HG03439 (cell line): ENCODE measurements at regions not wholly inside any gene's neighbourhood (a gene's known extent, or its start where the extent isn't known, plus 50 kb on each side); places are given as distances from the start of the nearest gene placed in this dataset.

ENCODE experiments used
- ATAC-seq: cut with Tn5 transposase; IDR thresholded peaks from one replicate; pipeline ENCODE4 v1.9.1; 2021; ENCODE audit warnings: mild to moderate bottlenecking, moderate library complexity; ENCODE audit not compliant: unreplicated experiment

DNA sequence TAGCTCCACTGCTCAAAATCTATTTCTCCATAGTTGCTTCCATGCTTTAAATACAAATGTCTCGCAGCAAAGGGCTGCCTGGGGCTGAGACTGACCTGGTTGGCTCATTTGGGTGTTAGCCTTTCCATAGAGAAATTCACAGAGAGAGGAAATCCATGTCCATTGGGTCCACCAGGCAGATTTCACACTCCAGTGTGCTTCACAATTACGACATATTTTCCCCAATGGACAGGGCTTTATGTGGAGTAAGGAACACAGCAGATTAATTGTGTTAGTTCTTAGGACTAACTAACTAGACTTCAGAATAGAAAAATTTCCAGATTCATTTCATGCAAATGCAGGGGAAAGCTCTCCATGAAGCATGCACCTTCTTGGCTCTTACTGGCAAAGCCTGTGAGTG lies 180.7 kb downstream of the FBXO15 start:
- ATAC-seq = no peak

DNA sequence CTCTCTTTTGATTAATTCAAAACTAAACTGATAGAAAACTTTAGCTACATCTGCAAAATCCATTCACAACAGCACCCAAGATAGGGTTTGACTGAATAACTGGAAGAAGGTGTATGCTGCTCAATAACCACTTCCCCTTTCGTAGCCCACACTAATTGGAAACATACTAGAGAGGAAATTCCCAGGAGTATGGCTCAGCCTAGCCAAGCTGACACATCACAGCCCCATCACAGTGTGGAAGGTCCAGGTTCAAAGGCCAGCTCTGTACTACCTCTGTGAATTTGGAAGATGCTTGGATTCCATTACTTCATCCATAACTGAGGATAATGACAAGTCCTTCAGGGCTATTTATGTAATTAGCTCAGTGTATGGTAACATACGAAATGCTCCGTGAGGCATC lies 185.4 kb downstream of the FBXO15 start:
- ATAC-seq = no peak

DNA sequence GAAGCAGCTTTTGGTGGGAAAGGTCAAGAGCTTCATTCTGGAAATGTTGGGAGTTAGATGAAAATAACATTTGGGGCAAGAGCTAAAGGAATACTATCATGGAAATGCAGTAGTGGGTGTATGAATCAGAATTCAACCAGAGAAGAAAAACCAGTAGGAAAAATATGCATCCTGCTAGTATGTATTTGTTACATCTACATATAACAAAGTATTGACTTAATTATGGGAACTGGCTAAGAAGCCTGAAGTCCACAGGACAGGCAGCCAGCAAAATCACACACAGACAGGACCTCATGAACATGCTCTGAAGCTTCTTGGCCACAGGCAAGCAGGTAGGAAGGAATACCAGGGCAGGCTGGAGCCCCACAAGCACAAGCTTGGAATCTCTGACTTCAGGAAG lies 185.8 kb downstream of the FBXO15 start:
- ATAC-seq = no peak

DNA sequence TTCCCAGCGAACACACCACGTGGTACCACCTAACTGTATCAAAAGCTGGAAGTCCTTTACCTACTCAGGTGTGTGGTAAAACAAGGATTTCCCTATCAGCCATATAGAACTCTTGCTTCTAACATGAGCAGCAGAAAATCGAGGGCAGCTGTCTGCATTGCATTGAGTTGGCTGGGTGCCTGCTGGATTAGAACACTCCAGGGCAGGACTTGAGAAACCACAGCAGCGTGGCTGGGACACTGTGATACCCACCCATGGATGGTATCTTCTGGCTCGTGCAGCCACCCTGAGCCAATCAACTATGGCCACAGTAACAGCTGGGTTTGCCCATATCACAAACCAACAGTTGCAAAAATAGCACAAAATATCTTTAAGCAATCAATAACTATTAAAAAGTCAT lies 188.3 kb downstream of the FBXO15 start:
- no peak for ATAC-seq

DNA sequence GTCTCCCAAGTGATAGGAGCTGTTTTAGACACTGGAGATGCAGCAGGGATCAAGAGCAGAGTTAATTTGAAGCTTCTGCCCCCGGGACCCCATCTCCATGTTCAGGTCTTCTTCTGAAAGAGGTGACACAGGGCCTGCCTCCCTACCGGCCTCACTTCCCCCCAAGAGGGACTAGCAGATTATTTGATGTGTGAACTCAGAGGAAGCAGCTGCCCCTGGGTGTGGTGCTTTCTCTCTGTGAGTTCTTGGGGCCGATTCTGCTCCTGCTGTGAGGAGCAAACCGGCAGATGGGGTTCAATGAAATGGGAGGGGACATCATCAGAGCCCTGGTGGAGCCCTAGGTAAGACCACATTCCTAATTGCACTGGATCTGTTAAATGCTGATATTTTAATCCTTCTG lies 193.4 kb downstream of the FBXO15 start:
- ATAC-seq = no peak

DNA sequence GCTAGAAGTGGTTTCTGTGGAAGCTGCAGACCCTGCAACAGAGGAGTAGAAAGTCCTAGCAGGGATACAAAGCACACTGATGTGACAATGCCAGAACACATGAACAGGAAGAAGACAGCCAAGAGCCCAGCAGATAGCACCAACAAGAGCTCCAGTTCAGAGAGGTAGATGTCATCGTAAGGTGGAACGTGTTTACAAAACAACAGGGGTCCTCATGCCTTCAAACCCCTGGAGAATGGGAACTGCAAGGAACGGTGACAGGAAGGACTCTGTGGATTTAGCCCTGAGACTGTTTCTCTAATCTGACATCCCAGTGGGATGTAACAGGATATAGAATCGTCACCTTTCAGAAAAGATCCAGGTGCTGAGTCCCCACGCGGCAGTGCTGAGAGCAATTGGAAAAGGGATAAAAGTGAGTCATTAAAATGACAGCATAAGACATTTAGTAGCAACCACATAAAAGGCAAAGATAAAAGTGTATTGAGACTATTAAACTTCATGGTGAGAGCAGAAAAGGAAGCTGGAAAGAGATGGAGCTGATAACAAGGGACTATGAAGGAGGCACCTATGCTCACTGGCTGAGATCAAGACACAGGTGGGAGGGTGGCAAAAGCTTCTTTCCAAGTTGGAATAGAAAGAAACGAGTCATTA lies 195.2 kb downstream of the FBXO15 start:
- no peak for ATAC-seq

DNA sequence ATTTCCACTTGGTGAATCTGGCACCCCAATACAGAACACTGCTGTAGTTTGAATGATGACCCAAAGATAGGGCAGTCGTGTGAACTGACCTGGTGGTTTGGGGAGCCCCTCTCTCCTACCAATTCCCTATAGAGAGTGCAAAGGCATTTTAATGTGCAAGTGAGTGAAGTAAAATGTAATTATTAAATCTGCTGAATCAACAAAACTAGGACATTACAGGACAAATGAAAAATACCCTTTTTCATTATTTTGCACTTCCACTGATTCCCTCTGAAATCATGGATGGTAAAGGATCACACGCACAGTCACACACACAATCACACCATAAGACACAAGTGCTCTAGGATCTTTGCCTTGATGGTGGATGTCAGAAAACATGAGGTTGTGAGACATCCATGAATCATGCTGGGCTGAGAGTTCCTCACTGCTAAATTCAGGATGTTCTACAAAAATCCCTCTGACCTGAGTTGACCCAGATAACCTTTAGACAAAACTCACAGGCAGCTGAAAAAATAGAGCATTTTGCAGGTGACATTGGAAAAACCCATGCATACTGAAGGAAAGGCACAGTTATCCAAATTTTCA lies 197.4 kb downstream of the FBXO15 start:
- ATAC-seq = no peak

DNA sequence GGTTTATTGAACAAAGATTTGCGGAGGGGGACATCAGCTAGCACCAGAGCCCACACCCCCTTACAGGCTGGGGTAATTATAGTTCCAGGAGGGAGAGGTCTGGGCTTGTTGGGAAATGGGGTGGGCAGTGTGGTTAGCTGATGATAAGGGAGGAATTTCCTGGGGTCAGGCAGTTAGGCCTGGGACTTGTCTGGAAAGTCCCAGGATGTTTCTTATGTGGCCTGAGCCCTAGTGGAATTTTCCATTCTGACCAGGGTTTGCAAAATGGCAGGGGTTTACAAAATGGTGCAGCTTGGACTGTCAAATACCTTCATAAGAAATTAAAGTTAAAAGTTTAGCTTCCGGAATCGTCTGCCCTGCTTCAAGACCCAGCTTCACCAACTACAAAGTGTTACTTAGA lies 199.1 kb downstream of the FBXO15 start:
- ATAC-seq = no peak

DNA sequence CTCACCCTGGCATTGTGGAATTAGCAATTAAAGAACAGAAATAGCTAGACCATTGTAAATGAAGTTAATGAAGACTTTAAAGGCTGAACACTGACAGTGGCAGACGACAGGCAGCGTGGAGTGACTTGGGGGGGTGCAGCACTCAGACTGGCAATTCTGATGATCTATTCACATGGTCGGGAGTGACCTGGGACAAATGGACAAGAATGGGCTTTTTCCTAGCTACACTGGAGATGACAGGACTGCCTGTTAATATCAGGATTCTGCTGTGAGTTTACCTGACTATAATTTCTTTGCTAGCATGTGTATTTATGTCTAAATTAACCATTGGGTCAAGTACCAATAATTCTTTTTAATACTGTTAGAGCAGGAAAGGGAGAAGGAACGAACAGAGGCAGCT lies 199.6 kb downstream of the FBXO15 start:
- ATAC-seq = no peak

DNA sequence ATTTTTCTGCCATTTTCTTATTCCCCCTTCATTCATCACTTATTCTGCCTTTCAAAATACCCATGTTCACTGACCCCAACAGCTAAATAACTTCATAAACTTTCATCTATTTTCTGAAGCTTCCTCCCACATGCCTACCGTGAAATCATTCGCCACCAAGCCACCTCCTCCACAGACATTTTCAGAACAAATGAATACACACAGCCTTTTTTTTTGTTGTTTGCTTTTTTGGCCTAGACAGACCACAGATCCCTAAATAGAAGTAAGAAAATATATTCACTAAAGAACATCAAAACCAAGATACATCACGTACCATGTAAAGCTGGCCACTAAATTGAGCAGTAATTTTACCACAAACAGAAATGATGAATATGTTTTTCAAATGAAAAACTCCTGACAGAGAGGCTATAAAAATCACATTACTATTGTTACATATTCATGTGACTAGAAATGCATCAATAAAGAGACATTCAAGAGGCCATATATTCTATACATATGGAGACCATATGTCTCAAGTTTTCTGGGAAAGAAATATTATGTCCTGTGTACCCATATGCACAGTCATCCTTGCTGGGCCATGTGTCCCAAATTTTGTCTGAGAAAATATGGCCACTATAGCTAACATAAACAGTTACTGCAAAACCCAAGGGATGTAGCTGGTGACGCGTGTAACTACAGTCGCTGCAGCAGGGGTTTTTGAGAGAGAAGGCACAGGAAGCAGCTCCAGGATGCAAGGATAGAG lies 200.3 kb downstream of the FBXO15 start:
- ATAC-seq = no peak

DNA sequence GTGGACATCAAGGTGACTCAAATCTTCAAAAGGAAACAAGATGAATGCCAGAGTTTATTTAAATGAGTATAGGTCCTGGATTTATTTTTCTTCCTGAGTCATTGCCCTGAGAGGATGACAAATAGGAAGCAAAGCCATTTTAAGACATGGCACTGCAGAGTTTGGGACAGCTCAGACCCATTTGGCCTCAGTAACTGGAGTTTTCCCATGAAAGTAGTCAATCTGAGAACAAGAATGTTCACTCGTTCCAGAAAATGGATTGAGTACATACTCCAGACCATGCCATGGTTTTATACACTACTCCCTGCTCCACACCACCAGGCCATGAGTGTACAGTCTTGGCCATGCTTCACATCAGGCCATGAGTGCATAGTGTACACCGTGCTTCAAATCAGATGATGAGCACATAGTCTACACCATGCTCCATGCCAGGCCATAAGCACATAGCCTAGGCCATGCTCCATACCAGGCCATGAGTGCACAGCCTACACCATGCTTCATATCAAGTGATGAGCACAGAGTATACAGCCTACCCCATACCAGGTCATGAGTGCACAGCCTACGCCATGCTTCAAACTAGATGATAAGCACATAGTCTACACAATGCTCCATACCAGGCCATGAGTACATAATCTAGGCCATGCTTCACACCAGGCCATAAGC lies 202.4 kb downstream of the FBXO15 start:
- ATAC-seq = no peak

DNA sequence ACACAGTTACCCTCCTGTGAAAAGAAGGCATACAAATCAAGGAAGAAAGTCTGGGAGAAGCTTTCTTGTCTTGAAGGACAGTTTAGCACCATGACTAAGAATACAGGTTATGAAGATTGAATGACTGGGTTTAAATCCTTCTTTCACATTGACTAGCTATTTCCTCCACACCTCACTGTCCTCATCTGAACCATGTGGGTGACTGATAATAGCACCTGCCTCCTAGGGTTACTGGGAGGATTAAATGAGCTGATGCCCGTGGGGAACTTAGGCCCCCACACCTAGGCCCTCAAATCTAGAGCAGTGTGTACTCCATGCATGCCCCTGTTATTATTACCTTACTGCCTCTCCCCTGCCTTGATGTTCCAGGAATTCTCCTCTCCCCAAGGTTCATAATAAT lies 202.9 kb downstream of the FBXO15 start:
- no peak for ATAC-seq

DNA sequence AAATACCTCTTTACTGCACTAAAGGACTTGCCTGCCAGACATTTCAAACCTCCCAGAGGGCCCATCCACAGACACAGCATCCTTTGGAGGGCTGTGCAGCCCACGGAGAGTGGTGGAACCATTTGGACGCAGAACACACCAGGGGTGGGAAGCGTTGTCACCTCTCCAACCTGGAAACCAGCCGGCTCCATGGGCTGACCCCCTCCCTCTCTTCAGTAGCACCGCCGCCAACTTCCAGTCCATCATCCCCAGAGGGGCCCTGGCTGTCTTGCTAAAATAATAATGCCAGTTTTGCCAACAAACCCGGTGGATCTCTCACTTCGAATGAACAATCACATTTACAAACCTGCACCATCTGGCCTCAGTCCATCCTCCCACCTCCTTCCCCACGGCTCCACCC lies 203.9 kb downstream of the FBXO15 start:
- no peak for ATAC-seq

DNA sequence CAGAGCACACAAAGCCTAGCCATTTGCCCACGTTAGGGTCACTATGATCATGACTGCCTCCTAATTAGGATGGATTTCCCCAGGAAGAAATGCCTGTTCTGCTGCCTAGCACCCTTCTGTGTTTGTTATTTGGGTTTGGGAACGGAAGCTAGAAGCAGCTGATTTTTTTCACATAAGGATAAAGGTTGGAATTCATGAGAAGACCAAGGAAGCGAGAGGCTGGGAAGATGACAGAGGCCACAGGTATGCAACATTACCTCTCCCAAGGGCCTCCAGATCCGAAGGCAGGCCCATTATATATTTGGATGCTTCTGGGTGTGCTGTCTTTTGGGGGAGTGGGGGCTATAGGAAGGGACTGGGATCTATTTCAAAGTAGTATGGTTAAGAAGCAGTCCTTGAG lies 204.7 kb downstream of the FBXO15 start:
- no peak for ATAC-seq

DNA sequence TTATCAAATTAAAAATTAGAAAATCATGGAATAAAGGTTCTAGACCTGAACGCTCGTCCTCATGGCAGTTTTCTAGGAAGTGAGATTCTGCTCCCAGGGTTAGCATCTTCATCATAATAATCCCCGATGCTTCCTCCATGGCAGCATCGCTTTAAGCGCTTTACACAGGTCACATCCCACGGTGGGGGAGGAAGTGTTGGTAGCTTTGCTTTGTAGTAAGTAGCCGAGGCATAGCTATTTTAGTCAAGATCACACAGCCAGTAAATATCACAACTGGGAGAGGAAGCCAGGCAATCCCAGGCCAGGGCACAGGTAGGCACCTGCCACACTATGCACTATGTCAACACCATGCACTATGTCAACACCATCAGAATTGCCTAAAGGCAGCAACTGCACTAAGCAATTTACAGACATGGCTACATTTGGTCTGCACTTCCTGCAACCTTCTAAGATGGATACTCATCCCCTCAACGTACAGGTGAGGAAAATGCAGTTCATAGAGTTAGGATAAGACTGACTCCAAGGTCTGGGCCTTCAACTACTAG lies 205.5 kb downstream of the FBXO15 start:
- no peak for ATAC-seq

DNA sequence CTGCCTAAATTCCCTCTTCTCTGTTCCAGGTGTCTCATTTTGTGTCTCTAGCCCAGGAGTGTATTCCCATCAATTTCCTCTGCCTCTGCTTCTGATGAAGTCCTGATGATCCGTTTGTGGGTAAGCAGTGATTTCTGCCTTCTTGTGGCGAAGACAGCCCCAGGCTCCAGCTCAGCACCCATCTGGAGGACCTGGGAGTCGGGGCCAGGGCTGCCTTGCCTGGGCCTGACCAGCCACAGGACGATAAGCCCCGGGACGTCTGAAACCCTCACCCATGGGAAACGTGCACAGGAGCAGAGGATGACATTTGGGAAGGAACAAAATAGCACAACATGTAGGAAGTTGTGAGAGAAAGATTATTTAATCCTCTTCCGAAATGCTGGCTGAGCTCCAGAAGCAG lies 206.9 kb downstream of the FBXO15 start:
- ATAC-seq = no peak

DNA sequence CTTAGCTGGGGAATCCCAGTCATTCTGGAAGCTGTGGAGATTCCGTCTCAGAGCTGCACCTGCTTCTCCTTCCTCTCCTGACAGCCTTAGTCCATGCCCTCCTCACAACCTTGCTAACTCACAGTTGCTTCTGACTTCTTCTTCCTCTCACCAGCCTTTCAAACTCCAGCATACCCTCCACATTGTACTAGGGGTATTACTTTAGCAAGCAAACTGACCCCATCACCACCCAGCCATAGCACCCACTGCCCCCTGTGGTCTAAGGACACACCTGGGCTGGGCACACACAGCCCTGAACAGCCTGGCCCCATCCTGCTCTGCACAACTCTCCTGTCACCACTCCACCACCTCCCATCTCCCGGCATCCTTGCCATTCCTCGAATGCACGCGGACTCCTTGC lies 208.2 kb downstream of the FBXO15 start:
- no peak for ATAC-seq

DNA sequence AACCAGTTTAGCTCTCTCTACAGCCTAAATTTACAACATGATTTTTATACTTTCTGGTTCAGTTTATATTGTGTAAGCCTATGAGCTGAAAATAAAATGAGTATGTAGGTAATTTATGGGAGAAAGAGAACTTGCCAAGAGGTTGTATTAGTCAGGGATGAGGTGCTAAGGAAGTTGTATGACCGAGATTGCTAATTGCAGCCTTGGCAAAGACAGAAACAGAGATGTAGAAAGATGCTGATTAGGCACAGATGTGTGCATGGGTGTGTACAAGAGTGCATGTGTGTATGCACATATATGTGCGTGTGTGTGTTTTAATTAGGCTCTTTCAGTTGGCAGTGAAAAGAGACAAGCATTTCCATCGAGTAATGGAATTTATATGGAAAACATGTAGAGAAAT lies 213.9 kb downstream of the FBXO15 start:
- ATAC-seq = no peak

DNA sequence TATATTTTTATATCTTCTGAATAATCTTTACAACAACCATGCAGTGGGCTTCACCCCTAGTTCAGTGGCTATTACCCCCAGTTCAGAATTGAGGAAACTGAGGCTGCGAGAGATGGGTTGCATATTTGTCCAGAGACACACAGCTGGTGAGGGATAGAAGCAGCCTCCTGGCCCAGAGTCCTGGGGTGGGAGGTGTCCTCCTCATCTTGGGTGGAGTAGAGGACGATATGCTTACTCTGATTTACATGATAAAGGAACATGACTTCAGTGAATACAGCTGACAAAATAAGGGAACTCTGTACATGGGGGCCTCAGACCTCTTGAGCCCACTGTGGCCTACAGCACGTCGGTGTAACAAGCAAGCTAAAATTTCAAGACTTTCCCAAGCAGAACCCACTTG lies 214.7 kb downstream of the FBXO15 start:
- ATAC-seq = no peak

DNA sequence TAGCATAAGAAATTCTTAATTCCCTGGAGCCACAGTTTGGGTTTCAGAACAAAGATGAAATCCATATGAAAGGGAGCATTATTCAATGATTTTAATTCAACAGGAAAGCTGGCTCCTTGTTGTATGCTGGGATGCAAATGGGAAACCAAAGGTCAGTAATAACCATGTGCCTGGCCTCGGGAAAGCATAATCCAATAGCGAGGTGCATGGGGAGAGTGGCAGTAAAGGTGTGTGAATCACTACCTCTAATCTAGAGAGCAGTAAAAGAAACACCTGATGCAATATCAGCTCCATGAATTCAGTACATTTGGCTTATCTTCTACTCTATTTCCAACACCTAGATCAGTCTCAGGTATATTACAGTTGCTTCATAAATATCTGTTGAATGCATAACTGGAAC lies 220.1 kb downstream of the FBXO15 start:
- no peak for ATAC-seq

DNA sequence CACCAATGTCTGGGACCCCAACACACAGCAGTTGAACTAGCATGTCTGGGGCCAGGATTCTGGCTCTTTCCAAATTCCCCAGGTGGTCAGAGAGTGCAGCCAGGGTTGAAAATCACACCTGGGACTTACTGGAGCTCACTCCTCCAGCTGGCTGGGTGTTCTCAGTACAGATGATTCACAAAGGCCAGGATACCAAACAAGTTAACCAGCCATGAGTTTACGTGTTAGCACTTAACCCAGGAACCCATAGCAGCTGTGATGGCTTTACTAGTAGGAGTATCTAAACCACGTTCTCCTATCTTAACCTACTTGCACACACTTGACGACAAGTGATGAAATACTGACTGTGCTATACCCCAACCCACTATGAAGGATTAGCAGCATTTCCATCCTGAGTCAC lies 222.8 kb downstream of the FBXO15 start:
- no peak for ATAC-seq

DNA sequence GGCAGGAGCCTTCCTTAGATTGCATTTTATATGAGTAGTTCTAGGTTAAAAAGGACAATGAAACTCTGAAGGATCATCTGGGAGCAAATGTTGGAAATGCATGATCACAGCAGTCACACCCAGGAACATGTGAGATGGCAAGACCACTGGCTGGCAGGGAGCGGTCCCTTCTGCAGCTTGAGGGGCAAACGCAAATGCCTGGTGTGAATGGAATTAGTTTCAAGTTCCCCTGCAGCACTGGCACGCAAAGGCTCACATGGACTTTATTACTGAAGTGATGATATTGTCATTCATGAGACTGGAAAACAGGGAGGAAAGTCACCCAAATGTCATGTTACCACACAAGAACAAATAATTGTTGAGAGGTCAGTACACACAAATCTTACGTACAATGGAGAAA lies 223.3 kb downstream of the FBXO15 start:
- no peak for ATAC-seq
